HEK293T (cell line): ENCODE measurements at regions not wholly inside any gene's neighbourhood (a gene's known extent, or its start where the extent isn't known, plus 50 kb on each side); places are given as distances from the start of the nearest gene placed in this dataset.
"Not testable (repeated sequence)": the region's sequence is repeated elsewhere in the genome, so short reads cannot be mapped to it uniquely, and the experiment has no call there.

Experiments
- CTCF ChIA-PET: fragments of 350-600 bp; formaldehyde crosslinking; extraction: SDS; loops from one replicate; lab custom pipeline; 2021; ENCODE audit warnings: antibody characterized with exemption, inconsistent platforms; lab: Yijun Ruan, JAX
- POLR2A ChIA-PET: fragments of 350-600 bp; formaldehyde crosslinking; extraction: SDS; loops from one replicate; lab custom pipeline; 2020; ENCODE audit warnings: antibody characterized with exemption, inconsistent platforms; lab: Yijun Ruan, JAX
- DNase-seq: peaks from one replicate; pipeline ENCODE4 v3.0.0; 2012; ENCODE audit warnings: mixed read lengths; ENCODE audit errors: extremely low spot score
- ARNT ChIP-seq: fragments of 450-650 bp; IDR thresholded peaks from 2 replicates; pipeline ENCODE4 v1.6.1; 2017; ENCODE audit warnings: mild to moderate bottlenecking
- BHLHE40 ChIP-seq: fragments of 450-650 bp; IDR thresholded peaks from 2 replicates; pipeline ENCODE4 v1.6.1; 2016; ENCODE audit warnings: mild to moderate bottlenecking, moderate library complexity, borderline replicate concordance
- CTBP1 ChIP-seq: fragments of 450-650 bp; IDR thresholded peaks from 2 replicates; pipeline ENCODE4 v1.6.1; 2016; ENCODE audit warnings: borderline replicate concordance
- ELF4 ChIP-seq: fragments of 450-650 bp; IDR thresholded peaks from 2 replicates; pipeline ENCODE4 v1.6.1; 2017; ENCODE audit warnings: antibody characterized with exemption
- FOXA1 ChIP-seq: fragments of 450-650 bp; IDR thresholded peaks from 2 replicates; pipeline ENCODE4 v1.6.1; 2016; ENCODE audit warnings: mild to moderate bottlenecking
- FOXK2 ChIP-seq: fragments of 450-650 bp; IDR thresholded peaks from 2 replicates; pipeline ENCODE4 v1.6.1; 2016; ENCODE audit warnings: mild to moderate bottlenecking
- FOXM1 ChIP-seq: fragments of 450-650 bp; IDR thresholded peaks from 2 replicates; pipeline ENCODE4 v1.6.1; 2017; ENCODE audit warnings: mild to moderate bottlenecking, borderline replicate concordance
- HDGF ChIP-seq: fragments of 450-650 bp; IDR thresholded peaks from 2 replicates; pipeline ENCODE4 v1.6.1; 2017; ENCODE audit warnings: antibody characterized with exemption, borderline replicate concordance
- L3MBTL2 ChIP-seq: fragments of 450-650 bp; conservative IDR thresholded peaks from 2 replicates; pipeline ENCODE4 v1.6.1; 2016; ENCODE audit warnings: mild to moderate bottlenecking
- LEF1 ChIP-seq: fragments of 450-650 bp; IDR thresholded peaks from 2 replicates; pipeline ENCODE4 v1.6.1; 2017; ENCODE audit warnings: mild to moderate bottlenecking, borderline replicate concordance
- NFRKB ChIP-seq: fragments of 450-650 bp; IDR thresholded peaks from 2 replicates; pipeline ENCODE4 v1.6.1; 2016; ENCODE audit warnings: mild to moderate bottlenecking, moderate library complexity
- PKNOX1 ChIP-seq: fragments of 450-650 bp; IDR thresholded peaks from 2 replicates; pipeline ENCODE4 v1.6.1; 2016
- SP1 ChIP-seq: fragments of 450-650 bp; IDR thresholded peaks from 2 replicates; pipeline ENCODE4 v1.6.1; 2017
- SUZ12 ChIP-seq: fragments of 450-650 bp; IDR thresholded peaks from 2 replicates; pipeline ENCODE4 v1.6.1; 2016; ENCODE audit warnings: mild to moderate bottlenecking
- TARDBP ChIP-seq: fragments of 450-650 bp; IDR thresholded peaks from 2 replicates; pipeline ENCODE4 v1.6.1; 2016
- ZNF384 ChIP-seq: fragments of 450-650 bp; IDR thresholded peaks from 2 replicates; pipeline ENCODE4 v1.6.1; 2016

DNA sequence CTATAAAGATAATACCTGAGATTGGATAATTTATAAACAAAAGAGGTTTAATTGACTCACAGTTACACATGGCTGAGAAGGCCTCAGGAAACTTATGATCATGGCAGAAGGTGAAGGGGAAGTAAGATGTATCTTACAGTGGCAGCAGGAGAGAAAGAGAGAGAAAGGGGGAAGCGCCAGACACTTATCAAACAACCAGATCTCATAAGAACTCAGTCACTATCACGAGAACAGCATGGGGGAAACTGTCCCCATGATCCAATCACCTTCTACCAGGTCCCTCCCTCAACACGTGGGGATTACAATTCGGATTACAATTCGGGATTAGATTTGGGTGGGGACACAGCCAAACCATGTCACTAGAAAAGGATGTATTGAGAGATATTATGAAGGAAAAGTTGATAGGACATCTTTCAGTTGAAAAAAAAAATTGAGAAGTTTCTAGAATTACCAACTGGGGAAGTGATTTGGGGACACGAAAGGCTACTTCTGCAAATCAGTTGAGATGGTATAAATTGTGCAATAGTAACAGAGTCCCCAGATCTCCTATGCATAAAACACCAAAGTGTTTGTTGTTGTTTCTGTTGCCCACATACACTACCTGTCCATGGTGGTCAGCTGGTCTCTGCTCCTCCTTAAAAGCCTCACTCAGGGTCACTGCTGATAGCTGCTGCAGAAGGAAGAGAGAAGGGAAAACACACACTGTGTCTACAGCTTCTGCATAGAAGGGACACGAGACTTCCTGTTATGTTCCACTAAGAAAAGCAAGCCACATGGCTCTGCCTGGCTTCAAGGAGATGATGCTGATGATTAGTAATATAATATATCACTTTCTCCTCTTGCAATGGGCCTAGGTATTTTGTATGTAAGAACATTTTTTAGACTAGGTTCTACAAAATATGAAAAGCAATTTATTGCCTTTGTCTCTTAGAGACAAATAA, 465.5 kb downstream of the PDZRN4 start:
- CTCF ChIA-PET, result no interaction called here
- no peak for TF ChIP-seq PKNOX1
- no peak for TF ChIP-seq ARNT
- TF ChIP-seq L3MBTL2, result no peak
- TF ChIP-seq FOXA1, result no peak
- no peak for TF ChIP-seq NFRKB
- TF ChIP-seq ELF4, result no peak
- TF ChIP-seq HDGF, result no peak
- TF ChIP-seq FOXK2, result no peak
- TF ChIP-seq FOXM1, result no peak
- TF ChIP-seq SUZ12, result no peak
- TF ChIP-seq ZNF384, result no peak
- no peak for TF ChIP-seq TARDBP
- TF ChIP-seq LEF1, result no peak
- no peak for TF ChIP-seq CTBP1
- TF ChIP-seq SP1, result no peak
- no peak for TF ChIP-seq BHLHE40
- POLR2A ChIA-PET, result no interaction called here
- DNase-seq, result no peak

DNA sequence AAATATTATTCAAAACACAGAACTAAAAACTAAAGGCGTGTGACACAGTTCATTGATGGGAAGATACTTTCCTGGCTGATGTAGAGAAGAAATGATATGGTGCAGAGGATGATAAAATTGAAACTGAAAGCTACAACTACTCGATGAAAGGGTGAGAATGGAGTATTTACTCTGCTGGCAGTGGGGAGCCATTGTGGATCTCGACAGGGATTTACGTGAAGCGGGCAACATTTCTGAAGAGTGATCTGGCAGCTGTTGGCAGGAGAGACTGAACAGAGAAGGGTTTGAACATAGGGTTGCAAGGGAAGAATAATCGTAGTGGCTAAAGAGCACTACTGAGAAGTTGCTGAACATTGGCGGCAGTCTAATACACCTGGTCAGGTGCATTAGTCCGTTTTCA, 464.9 kb downstream of the PDZRN4 start:
- no peak for DNase-seq
- ChIA-PET CTCF (no interaction called here), POLR2A (no interaction called here)
- TF ChIP-seq SP1, result no peak

DNA sequence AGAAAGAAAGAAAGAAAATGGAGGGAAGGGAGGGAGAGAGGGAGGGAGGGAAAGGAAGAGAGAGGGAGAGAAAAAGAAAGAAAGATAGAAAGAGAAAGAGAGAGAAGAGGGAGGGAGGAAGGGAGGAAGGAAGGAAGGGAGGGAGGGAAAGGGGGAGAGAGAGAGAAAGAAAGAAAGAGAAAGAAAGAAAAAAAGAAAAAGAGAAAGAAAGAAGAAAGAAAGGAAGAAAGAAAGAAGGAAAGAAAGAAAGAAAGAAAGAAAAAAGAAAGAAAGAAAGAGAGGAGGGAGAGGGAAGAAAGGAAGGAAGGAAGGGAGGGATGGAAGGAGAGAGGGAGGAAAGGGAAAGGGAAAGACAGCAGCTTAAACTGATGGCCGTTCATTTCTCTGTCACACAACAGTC, 457.5 kb downstream of the PDZRN4 start:
- TF ChIP-seq NFRKB, result no peak
- no peak for TF ChIP-seq FOXM1
- no peak for TF ChIP-seq ZNF384
- no peak for TF ChIP-seq ELF4
- no peak for TF ChIP-seq HDGF
- TF ChIP-seq LEF1, result no peak
- no peak for TF ChIP-seq FOXK2
- ChIA-PET POLR2A (no interaction called here), CTCF (no interaction called here)
- DNase-seq, result no peak

DNA sequence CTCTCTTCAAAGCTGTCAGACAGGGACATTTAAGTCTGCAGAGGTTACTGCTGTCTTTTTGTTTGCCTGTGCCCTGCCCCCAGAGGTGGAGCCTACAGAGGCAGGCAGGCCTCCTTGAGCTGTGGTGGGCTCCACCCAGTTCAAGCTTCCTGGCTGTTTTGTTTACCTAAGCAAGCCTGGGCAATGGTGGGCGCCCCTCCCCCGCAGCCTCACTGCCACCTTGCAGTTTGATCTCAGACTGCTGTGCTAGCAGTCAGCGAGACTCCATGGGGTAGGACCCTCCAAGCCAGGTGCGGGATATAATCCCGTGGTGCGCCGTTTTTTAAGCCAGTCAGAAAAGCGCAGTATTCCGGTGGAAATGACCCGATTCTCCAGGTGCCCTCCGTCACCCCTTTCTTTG, 454.7 kb downstream of the PDZRN4 start:
- DNase-seq, CTCF ChIA-PET, POLR2A ChIA-PET: not testable (repeated sequence)

- no peak for DNase-seq
- no peak for TF ChIP-seq HDGF
- no peak for TF ChIP-seq ARNT
- no peak for TF ChIP-seq PKNOX1
- no peak for TF ChIP-seq L3MBTL2
- TF ChIP-seq FOXK2, result no peak
- TF ChIP-seq ZNF384, result no peak
- POLR2A ChIA-PET, result no interaction called here
- CTCF ChIA-PET, result no interaction called here
These were observed 448.5 kb downstream of the PDZRN4 start for GRCh38 chr12:41636653-41637052.

DNA sequence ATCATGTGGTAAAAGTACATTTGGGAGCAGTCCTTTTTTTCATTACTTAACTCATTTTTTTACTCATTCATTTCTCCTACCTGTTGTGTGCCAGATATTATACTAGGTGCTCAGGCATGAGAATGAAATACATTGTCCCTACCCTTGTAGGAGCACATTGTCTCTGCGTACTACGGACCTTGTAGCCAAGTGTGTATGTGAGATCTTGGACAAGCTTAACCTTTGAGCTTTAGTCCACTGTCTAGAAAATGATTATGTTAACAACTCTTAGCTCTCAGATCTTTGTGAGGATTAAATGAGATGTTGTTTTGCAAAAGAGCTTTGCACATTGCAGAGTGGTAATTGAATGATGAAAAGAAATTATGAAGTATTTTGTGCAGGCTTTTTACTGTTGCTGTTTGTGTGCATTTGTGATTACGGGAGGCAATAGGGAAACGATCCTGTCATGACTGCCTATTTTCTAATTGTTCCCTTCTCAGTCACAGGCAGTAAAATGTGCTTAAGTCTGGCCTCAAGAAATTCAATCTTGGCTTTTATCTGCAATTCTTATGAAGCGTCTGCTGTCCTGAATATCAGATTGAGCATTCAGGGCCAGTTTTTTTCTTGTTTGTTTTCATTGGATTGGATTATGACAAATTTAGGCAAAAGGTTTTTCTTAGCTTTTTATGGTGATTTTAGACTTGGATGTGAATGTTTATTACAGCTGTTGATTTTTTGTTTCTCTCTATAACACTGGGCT, 447.7 kb downstream of the PDZRN4 start:
- no peak for DNase-seq
- TF ChIP-seq NFRKB (no peak), FOXA1 (no peak), SUZ12 (no peak), TARDBP (no peak), FOXM1 (no peak), BHLHE40 (no peak), HDGF (no peak), L3MBTL2 (no peak), LEF1 (no peak)
- ChIA-PET CTCF (no interaction called here), POLR2A (no interaction called here)

GRCh38 chr12:41634091-41634490, 446.0 kb downstream of the PDZRN4 start:
- ChIA-PET POLR2A (no interaction called here), CTCF (no interaction called here)

More at GRCh38 chr12:41634091-41634490, 446.0 kb downstream of the PDZRN4 start:
- no peak for TF ChIP-seq ELF4
- no peak for TF ChIP-seq CTBP1
- TF ChIP-seq L3MBTL2, result no peak
- TF ChIP-seq NFRKB, result no peak
- no peak for TF ChIP-seq SP1
- no peak for TF ChIP-seq SUZ12
- no peak for TF ChIP-seq FOXK2
- no peak for TF ChIP-seq FOXM1
- TF ChIP-seq HDGF, result no peak
- TF ChIP-seq ZNF384, result no peak
- TF ChIP-seq ARNT, result no peak
- TF ChIP-seq BHLHE40, result no peak
- TF ChIP-seq PKNOX1, result no peak
- no peak for DNase-seq
